ENCODE measurements at regions not wholly inside any gene's neighbourhood (a gene's known extent, or its start where the extent isn't known, plus 50 kb on each side); places are given as distances from the start of the nearest gene placed in this dataset.

- H3K79me2 ChIP-seq (ENCODE audit: control insufficient read depth, insufficient read depth, low read length): no peaks in the 10 kb centered on the region
- no peak overlapping the region for H3K4me2 ChIP-seq (ENCODE audit: insufficient read depth, low read length)
- no peaks in the 10 kb centered on the region for H3K36me3 ChIP-seq (ENCODE audit: control insufficient read depth, insufficient read depth, low read length)
- FAIRE-seq (no peak), ATAC-seq (no peak), DNase-seq (ENCODE audit: extremely low read depth in 1 of 4, low spot score in 3 of 4) (no peak)
- ChIA-PET POLR2A (no interaction called here), CTCF (ENCODE audit: low intra/inter-chr PET ratio) (no interaction called here)
- H3K4me1 ChIP-seq (replicated peaks in 1 of 2; ENCODE audit: control insufficient read depth in 2 of 2, insufficient read depth in 2 of 2, low read length in 2 of 2): no peaks in the 10 kb centered on the region
- no peak overlapping the region for H3K4me3 ChIP-seq
- no peak overlapping the region for H3K27ac ChIP-seq (ENCODE audit: extremely low read depth, low read depth, low read length)
- no peaks in the 10 kb centered on the region for H3K27me3 ChIP-seq (ENCODE audit: control insufficient read depth in 2 of 2, insufficient read depth in 2 of 2, low read length in 2 of 2)
- intact Hi-C loops (cut with micrococcal nuclease): no loop called here
- H3K9me1 ChIP-seq (ENCODE audit: control insufficient read depth, insufficient read depth, low read length): no peaks in the 10 kb centered on the region
- no TSS peak for BruUV-seq (replicated peaks)
- in situ Hi-C loops (cut with MboI): no loop called here
- H3K9ac ChIP-seq (ENCODE audit: insufficient read depth in 1 of 2, low read depth in 2 of 2, low read length in 2 of 2): no peak overlapping the region
- H3K9me3 ChIP-seq (replicated peaks; ENCODE audit: control insufficient read depth, insufficient read depth, low read depth, low read length): no peaks in the 10 kb centered on the region
- WGBS (ENCODE audit: insufficient coverage, low coverage, missing lambda C conversion rate): 0% methylated on average over 3 of the region's 3 CpGs
- no peak for TF ChIP-seq ZBTB17 (CRISPR knock-in tag; IDR thresholded peaks at IDR 0.05)
- TF ChIP-seq RBFOX2 (IDR thresholded peaks at IDR 0.05; ENCODE audit: low read depth, low read length): no peak
- TF ChIP-seq COPS2 (conservative IDR thresholded peaks at IDR 0.05): no peak
- TF ChIP-seq ZNF217 (CRISPR knock-in tag; IDR thresholded peaks at IDR 0.05): no peak
- no peak for TF ChIP-seq PML (IDR thresholded peaks at IDR 0.05; ENCODE audit: low read length)
- no peak for TF ChIP-seq ZNF609 (CRISPR knock-in tag; IDR thresholded peaks at IDR 0.05; ENCODE audit: borderline replicate concordance)
- no peak for TF ChIP-seq SIRT6 (IDR thresholded peaks at IDR 0.05; ENCODE audit: low read depth, low read length)
- no peak for TF ChIP-seq ZNF830 (CRISPR knock-in tag; IDR thresholded peaks at IDR 0.05)
- TF ChIP-seq NFIC (IDR thresholded peaks at IDR 0.05): no peak
- no peak for TF ChIP-seq ELK1 (CRISPR knock-in tag; IDR thresholded peaks at IDR 0.05)
- TF ChIP-seq SMARCB1 (IDR thresholded peaks at IDR 0.05; ENCODE audit: insufficient read length, low read depth): no peak
- no peak for TF ChIP-seq ZEB2 (IDR thresholded peaks at IDR 0.05)
- TF ChIP-seq ID3 (CRISPR knock-in tag; IDR thresholded peaks at IDR 0.05): no peak
- TF ChIP-seq ID3 (tag; IDR thresholded peaks at IDR 0.05): no peak
- TF ChIP-seq BCL6 (CRISPR knock-in tag; IDR thresholded peaks at IDR 0.05): no peak
- TF ChIP-seq DLX4 (CRISPR knock-in tag; IDR thresholded peaks at IDR 0.05): no peak
- TF ChIP-seq SIN3A (IDR thresholded peaks at IDR 0.05; ENCODE audit: borderline replicate concordance in 2 of 2, control insufficient read depth in 1 of 2, low read depth in 2 of 2, low read length in 2 of 2): no peak
- no peaks in the 10 kb centered on the region for H4K20me1 ChIP-seq (replicated peaks; ENCODE audit: control insufficient read depth, insufficient read depth, low read length)
- H2AFZ ChIP-seq (ENCODE audit: low read depth, low read length): no peak overlapping the region
Measured at GRCh38 chr13:67776151-67776550, 546.0 kb upstream of the PCDH9 start.

Data from K562 (cell line).